OCI-LY3 (cell line): ENCODE measurements at regions not wholly inside any gene's neighbourhood (a gene's known extent, or its start where the extent isn't known, plus 50 kb on each side); places are given as distances from the start of the nearest gene placed in this dataset.

Source experiments
- H2AFZ ChIP-seq: fragments of 200-600, 300-600 bp; shearing (Covaris generic); 2 replicates; pipeline ENCODE4 v1.6.0; 2014; ENCODE audit warnings: antibody characterized with exemption, low read depth, low read length
- H3K27ac ChIP-seq: fragments of 200-600, 300-600 bp; sonication (generic); 2 replicates; pipeline ENCODE4 v1.5.1; 2014; ENCODE audit warnings: mild to moderate bottlenecking, low read length, moderate library complexity, mixed read lengths
- H3K27me3 ChIP-seq: fragments of 200-600, 300-600 bp; sonication (generic); 2 replicates; pipeline ENCODE4 v1.6.1; 2014; ENCODE audit warnings: low read depth, low read length, mixed read lengths
- H3K36me3 ChIP-seq: fragments of 200-600, 300-600 bp; sonication (generic); replicated peaks from 2 replicates; pipeline ENCODE3; 2014; ENCODE audit warnings: low read depth, low read length, mixed read lengths
- H3K4me1 ChIP-seq: fragments of 300-600, 200-600 bp; sonication (generic); 2 replicates; pipeline ENCODE4 v1.6.1; 2014; ENCODE audit warnings: low read length, mixed read lengths
- H3K4me2 ChIP-seq: fragments of 200-600, 300-600 bp; sonication (generic); 2 replicates; pipeline ENCODE4 v1.6.1; 2014; ENCODE audit warnings: low read length, mixed read lengths
- H3K4me3 ChIP-seq: fragments of 300-600, 200-600 bp; sonication (generic); 2 replicates; pipeline ENCODE4 v1.5.1; 2014; ENCODE audit warnings: antibody characterized with exemption, mild to moderate bottlenecking, low read length, moderate library complexity
- H3K79me2 ChIP-seq: fragments of 300-600, 200-600 bp; shearing (Covaris generic); 2 replicates; pipeline ENCODE4 v1.6.1; 2014; ENCODE audit warnings: mild to moderate bottlenecking, low read length, mixed read lengths
- H3K9ac ChIP-seq: fragments of 300-600, 200-600 bp; shearing (Covaris generic); 2 replicates; pipeline ENCODE4 v1.6.0; 2014; ENCODE audit warnings: mild to moderate bottlenecking, low read length, moderate library complexity
- H3K9me3 ChIP-seq: fragments of 200-600, 300-600 bp; shearing (Covaris generic); 2 replicates; pipeline ENCODE4 v1.6.1; 2014; ENCODE audit warnings: low read length, mixed read lengths; ENCODE audit not compliant: insufficient read depth
- H4K20me1 ChIP-seq: fragments of 200-600, 300-600 bp; sonication (generic); 2 replicates; pipeline ENCODE4 v1.6.1; 2016; ENCODE audit warnings: low read length, mixed read lengths; ENCODE audit not compliant: insufficient read depth
- EZH2phosphoT487 ChIP-seq: fragments of 200-600 bp; shearing (Covaris generic); IDR thresholded peaks from 2 replicates; pipeline ENCODE4 v1.6.1; 2018; ENCODE audit warnings: antibody characterized with exemption, mixed run types, low read depth
- TF ChIP-seq, protein P1 (sequence below): fragments of 200-600, 300-600 bp; sonication (generic); IDR thresholded peaks from 2 replicates; pipeline ENCODE4 v1.5.1; 2014; ENCODE audit warnings: antibody characterized with exemption, low read length, low read depth

DNA sequence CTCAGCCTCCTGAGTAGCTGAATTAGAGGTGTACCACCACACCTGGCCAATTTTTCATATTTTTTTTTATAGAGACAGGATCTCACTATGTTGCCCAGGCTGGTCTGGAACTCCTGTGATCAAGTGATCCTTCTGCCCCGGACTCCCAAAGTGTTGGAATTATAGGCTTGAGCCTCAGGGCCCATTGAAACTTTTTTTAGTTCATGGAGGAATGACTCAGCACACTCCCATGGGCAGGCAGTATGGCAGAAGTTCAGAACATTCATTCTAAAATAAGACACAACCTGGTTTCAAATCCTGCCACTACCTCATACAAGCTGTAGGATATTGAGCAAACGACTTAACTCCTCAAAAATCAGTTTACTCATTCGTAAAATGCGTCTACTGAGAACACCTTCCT, 320.4 kb upstream of the SP8 start:
- H2AFZ ChIP-seq = no peak overlapping the region
- H3K4me1 ChIP-seq = no peaks in the 10 kb centered on the region
- H3K4me3 ChIP-seq = no peak overlapping the region
- H3K9ac ChIP-seq = no peak overlapping the region
- no peak overlapping the region for H3K4me2 ChIP-seq
- TF ChIP-seq EZH2phosphoT487 = no peak
- TF ChIP-seq, protein P1, sequence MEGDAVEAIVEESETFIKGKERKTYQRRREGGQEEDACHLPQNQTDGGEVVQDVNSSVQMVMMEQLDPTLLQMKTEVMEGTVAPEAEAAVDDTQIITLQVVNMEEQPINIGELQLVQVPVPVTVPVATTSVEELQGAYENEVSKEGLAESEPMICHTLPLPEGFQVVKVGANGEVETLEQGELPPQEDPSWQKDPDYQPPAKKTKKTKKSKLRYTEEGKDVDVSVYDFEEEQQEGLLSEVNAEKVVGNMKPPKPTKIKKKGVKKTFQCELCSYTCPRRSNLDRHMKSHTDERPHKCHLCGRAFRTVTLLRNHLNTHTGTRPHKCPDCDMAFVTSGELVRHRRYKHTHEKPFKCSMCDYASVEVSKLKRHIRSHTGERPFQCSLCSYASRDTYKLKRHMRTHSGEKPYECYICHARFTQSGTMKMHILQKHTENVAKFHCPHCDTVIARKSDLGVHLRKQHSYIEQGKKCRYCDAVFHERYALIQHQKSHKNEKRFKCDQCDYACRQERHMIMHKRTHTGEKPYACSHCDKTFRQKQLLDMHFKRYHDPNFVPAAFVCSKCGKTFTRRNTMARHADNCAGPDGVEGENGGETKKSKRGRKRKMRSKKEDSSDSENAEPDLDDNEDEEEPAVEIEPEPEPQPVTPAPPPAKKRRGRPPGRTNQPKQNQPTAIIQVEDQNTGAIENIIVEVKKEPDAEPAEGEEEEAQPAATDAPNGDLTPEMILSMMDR = no peak
- no peak overlapping the region for H3K27ac ChIP-seq
- no peaks in the 10 kb centered on the region for H3K36me3 ChIP-seq
- no peaks in the 10 kb centered on the region for H3K9me3 ChIP-seq
- H3K27me3 ChIP-seq = no peaks in the 10 kb centered on the region
- no peaks in the 10 kb centered on the region for H4K20me1 ChIP-seq
- no peaks in the 10 kb centered on the region for H3K79me2 ChIP-seq

DNA sequence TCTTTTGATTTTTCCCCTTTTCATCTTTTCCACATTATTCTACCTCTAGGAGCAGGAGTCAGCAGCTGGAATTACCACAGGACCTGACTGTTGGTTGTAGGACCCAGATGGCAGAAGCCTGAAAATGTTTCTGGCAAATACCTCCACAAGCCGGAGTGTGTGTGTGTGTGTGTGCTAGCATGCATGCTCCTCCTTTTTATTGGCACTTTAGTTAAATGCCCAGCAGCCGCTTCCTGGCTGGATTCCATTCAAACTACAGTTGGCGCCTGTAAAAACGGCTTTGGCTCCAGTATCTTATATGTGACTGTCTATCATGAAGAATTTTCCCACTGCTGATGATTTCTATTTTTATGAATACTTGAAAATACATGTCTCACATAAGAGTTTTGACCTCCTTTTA, 319.7 kb upstream of the SP4 start:
- Histone ChIP-seq H3K4me2 (no peak overlapping the region), H3K9ac (no peak overlapping the region), H3K4me3 (no peak overlapping the region), H4K20me1 (no peaks in the 10 kb centered on the region), H3K9me3 (no peaks in the 10 kb centered on the region), H2AFZ (no peak overlapping the region), H3K27ac (no peak overlapping the region), H3K4me1 (no peaks in the 10 kb centered on the region), H3K79me2 (no peaks in the 10 kb centered on the region), H3K36me3 (no peaks in the 10 kb centered on the region), H3K27me3 (no peaks in the 10 kb centered on the region)
- TF ChIP-seq, protein P1 = no peak
- TF ChIP-seq EZH2phosphoT487 = no peak

DNA sequence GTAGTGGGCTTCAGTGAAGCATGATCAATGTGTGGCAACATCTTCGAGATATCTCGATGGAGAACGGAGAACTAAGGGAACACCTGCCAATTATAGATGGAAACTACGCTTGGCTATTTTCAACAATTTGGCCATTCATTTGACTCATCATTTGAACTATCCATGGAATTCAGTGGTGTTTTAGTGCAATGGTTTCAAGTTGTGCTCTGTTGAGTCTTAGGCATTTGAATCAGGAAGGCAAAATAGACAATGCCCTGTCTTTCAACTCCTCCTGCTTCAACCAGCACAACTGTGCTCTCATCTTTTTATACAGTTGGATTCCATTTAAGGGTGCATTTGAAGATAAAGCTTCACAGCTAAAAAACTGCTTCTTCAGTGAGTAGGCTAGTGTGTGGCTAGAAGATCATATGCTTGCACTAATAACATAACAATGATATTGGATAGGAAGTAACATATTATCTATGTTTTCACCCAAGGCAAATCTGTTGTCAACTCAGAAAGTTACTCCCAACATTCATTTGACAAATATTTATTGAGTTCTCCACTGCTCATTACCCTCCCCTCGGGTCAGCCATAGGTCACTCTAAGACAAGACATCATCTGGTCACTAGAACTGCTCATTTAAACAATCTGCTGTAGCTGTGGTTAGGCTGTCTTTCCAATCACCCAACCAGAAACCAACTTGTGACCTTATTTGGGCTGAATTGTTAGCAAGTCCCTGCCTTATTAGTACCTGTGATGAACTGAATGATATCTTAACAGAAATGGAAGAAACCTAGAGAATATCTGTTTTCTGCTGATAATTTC, 314.1 kb upstream of the SP4 start:
- Histone ChIP-seq H3K27me3 (no peaks in the 10 kb centered on the region), H4K20me1 (no peaks in the 10 kb centered on the region), H3K4me2 (no peak overlapping the region), H3K27ac (no peak overlapping the region), H3K79me2 (no peaks in the 10 kb centered on the region), H3K4me1 (no peaks in the 10 kb centered on the region), H3K36me3 (no peaks in the 10 kb centered on the region), H3K9ac (no peak overlapping the region), H3K4me3 (no peak overlapping the region), H3K9me3 (no peaks in the 10 kb centered on the region), H2AFZ (no peak overlapping the region)
- TF ChIP-seq, protein P1 = no peak
- TF ChIP-seq EZH2phosphoT487 = no peak

DNA sequence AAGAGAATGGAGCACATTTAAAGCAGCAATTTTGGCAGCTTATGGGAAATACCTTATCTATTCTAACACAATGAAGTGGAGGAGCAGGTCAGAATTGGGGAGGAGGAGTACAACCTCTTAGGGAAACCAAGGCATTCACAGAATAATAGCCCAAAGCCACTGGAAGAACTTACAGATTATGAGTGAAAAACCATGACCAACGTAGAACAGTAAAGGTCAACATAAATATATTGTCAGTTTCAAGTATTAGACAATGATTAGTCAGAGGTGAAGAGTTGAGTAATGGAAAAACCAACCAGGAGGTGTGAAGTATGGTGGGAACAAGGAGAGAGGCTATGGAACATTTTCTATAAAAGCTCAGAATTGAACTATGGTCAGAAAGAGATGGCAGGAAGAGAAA, 304.3 kb upstream of the SP4 start:
- Histone ChIP-seq H2AFZ (no peak overlapping the region), H4K20me1 (no peaks in the 10 kb centered on the region), H3K4me1 (no peaks in the 10 kb centered on the region), H3K4me2 (no peak overlapping the region), H3K9ac (no peak overlapping the region), H3K79me2 (no peaks in the 10 kb centered on the region), H3K9me3 (no peaks in the 10 kb centered on the region), H3K36me3 (no peaks in the 10 kb centered on the region), H3K27ac (no peak overlapping the region), H3K4me3 (no peak overlapping the region), H3K27me3 (no peaks in the 10 kb centered on the region)
- no peak for TF ChIP-seq EZH2phosphoT487
- TF ChIP-seq, protein P1 = no peak
